Activated CD4-positive, alpha-beta T cell treated with anti-CD3 and anti-CD28 coated beads, Interleukin-10, Interleukin-2, amounts not matched to agents 100 ng/mL and 50 ng/mL, durations not matched to agents 16 hours and 8 hours (primary cell): ENCODE measurements at regions not wholly inside any gene's neighbourhood (a gene's known extent, or its start where the extent isn't known, plus 50 kb on each side); places are given as distances from the start of the nearest gene placed in this dataset.

ENCODE experiments used
- DNase-seq: peaks from one replicate; pipeline ENCODE4 v3.0.0-alpha.2; 2020

DNA sequence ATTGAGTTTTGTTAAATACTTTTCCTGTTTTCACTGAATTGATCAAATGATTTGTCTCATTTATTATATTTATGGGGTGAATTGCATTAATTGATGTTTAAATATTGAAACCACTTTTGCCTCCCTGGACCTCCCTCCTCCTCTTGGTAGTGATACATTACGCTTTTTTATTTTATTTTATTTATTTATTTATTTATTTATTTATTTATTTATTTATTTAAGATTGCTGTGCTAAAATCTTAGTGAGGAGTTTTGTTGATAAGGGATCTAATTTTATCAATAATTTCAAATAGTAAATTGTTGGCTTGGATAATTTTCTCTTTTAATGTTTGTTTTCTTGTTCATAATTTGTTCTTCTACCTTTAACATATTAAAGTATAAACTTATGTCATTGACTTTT is 1281.0 kb upstream of the NXPH2 start:
- DNase-seq = no peak

GRCh38 chr2:140057928-140058327 is 1277.7 kb upstream of the NXPH2 start:
- DNase-seq = no peak

GRCh38 chr2:140041811-140042210 is 1261.6 kb upstream of the NXPH2 start:
- no peak for DNase-seq

DNA sequence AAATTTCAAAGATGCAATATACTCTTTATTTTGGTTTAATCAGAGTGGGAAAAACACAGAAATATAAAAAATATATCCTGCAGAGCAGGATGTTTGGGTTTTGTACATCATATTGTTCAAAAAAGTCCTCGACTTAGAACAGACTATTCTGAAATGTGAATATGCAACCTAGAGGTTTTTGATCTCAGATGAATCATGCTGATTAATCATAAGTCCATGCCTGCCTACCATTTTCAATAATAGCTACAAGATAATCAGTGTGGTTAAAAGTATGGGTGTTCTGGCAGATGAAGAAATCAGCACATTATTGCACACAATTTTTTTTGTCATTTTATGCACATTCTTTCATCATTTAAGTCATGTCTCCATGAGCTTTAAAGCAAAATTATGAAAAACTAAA is 1261.0 kb upstream of the NXPH2 start:
- no peak for DNase-seq

DNA sequence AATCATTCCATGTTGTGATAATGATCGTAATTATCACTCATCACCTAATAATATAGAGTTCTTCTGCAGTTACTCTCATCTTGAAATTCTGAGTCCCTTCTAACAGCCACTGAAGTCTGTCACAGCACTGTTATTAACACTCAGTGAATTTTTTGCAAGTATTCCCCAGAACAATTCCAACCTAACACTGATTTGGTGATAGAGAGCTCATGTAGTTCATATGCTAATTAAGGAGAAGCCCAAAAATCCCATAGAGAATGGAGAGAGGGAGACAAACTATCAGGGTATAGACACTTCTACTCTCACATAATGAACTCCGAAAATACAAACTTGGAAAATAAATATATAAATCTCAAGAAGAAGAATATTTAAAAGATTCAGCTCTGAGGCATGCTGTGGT is 1253.4 kb upstream of the NXPH2 start:
- DNase-seq = no peak

DNA sequence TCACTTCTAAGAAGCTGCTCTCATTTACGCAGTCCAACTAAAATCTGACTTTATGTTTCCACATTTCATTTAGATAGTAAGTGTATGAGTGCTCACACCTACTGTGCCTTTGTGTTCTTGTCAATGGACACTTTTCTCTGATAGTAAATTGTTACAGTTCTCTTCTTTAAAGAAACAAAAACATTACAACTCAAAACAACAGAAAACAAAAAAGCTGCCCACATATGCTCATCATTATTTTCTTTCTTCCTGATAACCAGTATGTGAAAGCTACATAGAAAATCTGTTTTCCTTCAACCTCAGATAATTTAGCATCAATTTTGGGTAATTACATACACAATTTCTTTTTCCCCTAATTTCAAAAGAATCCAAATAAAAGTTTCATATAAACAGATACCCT is 1247.8 kb upstream of the NXPH2 start:
- DNase-seq = no peak

DNA sequence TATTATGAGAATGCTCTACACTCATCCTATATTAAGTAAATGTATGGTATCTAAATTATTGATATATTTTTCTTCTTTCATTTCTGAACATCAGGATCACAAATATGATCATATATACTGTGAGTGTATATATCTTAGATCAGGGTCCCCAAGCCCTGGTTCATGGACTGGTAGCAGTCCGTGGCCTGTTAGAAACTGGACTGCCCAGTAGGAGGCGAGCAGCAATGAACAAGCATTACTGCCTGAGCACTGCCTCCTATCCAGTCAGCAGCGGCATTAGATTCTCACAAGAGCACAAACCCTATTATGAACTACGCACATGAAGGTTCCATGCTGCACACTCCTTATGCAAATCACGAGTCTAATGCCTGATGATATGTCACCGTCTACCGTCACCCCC is 1247.1 kb upstream of the NXPH2 start:
- no peak for DNase-seq

DNA sequence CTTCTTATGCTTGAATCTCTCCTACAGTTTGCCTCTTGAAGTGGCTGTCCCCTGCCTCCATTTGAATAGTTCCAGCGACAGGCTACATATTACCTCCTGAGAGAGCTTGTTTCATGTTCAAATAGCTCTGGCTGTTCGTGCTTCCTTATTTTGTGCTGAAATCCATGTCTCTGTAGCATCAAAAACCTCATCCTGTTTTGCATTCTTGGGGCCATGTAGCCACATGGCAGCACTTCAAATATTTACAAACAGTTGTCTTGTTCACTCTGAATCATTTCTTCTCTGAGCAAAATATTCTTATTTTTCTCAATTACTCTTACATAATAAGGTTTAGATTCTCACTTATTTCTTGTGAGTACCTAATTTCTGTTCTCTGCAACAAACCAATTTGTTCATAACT is 1243.1 kb upstream of the NXPH2 start:
- DNase-seq = no peak

- no peak for DNase-seq
These were observed 1238.4 kb upstream of the NXPH2 start for GRCh38 chr2:140018541-140018940.

GRCh38 chr2:140014204-140014546 is 1234.0 kb upstream of the NXPH2 start:
- DNase-seq = no peak

DNA sequence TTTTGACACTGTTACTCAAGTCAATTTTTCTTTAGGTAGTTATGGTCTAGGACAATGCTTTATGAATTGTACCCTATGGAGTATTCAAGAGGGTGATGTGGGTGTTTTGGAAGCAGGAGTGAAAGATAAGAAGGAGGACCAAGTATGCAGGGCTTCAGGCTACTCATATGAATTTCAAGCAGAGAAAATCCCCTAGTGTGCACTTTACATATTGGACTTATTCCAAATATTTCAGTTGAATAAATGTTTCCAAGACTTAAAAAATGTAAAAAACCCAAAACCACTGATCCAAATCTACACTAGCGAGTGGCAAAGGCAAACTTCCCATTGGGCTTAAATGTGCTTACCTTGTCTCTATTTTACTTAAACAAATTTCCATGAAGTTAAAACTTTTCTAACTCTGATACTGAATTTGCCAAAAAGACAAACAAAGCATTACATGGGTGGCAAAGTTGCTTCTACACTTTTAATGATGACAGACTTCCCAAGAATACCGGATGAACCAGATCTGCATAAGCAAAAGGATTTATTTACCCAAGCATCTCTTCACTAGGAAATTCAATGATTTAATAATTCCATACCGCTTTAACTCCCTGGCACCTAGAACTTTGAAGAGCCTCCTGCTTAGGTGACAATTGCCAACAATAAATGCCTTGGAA is 1233.5 kb upstream of the NXPH2 start:
- no peak for DNase-seq

DNA sequence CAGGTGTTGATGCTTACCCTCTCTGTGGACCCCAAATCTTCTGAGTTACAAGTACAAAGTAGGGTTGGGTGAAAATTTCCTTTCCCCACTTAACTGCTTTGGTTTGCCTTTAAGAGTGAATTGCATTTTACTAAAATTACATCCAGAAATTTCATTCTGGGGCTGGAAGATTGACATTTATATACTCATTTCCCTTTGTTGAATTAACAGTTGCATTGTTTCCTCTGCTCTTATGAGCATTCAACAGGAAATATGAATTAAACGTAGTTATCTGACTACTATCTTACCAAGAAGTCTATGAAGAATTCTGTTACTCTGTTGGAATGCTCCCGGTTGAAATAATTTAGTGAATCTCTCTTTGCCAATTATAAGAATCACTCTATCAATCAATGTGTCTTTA is 1231.1 kb upstream of the NXPH2 start:
- no peak for DNase-seq

GRCh38 chr2:140002110-140002509 is 1221.9 kb upstream of the NXPH2 start:
- DNase-seq = no peak

DNA sequence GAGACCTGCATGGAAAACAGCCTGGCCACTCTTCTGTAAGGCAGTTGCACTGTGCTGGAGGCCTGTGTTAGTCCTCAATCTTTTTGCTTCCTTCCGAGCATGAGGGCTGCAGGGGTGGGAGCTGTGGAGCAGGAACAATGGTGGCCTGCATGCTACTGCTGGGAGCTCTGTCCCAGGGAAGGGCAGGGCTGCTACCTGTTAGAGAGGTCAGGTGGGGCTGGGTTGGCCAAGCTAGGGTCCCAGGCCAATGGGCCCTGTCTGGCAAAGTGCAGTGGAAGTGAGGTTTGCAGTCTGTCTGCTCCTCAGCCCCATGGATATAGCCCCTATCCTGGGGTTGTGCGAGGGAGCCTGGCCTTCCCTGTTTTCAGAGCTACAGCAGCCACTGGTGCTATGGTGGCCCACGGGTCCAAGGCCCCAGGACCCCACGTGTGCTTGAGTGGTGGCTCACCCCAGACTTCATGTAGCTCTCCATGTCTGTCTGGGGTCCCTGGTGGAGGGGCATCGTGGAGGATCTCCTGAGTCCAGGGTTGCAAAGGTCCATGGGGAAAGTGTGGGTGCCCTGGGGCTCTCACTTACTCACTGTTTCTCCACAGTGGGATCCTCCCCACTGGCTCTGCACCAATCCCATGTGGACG is 1212.6 kb upstream of the NXPH2 start:
- no peak for DNase-seq

- DNase-seq = no peak
These were observed 1211.9 kb upstream of the NXPH2 start for GRCh38 chr2:139992078-139992477.

- DNase-seq = no peak
These were observed 1210.6 kb upstream of the NXPH2 start for GRCh38 chr2:139990646-139991335.

GRCh38 chr2:139969323-139969722 is 1189.1 kb upstream of the NXPH2 start:
- no peak for DNase-seq

DNA sequence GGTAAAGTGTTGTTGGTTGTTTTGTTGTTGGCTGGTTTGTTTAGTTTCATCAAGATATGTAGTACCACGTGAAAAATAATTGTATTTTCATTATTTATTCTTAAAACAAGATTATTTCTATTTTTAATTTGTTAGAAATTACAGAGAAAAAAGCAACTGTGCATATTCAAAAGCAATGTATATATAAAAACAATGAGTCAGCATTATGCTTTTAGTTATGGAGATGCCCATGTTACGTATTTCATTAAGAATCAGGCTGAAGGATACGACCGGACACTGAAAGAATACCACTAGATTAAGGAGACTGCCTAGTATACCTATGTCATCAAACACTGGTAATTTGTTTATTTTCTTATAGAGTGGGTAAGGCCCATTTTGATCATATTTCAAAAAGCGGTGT is 1188.4 kb upstream of the NXPH2 start:
- no peak for DNase-seq

GRCh38 chr2:139967665-139968064 is 1187.5 kb upstream of the NXPH2 start:
- DNase-seq = no peak

GRCh38 chr2:139964721-139965440 is 1184.7 kb upstream of the NXPH2 start:
- DNase-seq = no peak

DNA sequence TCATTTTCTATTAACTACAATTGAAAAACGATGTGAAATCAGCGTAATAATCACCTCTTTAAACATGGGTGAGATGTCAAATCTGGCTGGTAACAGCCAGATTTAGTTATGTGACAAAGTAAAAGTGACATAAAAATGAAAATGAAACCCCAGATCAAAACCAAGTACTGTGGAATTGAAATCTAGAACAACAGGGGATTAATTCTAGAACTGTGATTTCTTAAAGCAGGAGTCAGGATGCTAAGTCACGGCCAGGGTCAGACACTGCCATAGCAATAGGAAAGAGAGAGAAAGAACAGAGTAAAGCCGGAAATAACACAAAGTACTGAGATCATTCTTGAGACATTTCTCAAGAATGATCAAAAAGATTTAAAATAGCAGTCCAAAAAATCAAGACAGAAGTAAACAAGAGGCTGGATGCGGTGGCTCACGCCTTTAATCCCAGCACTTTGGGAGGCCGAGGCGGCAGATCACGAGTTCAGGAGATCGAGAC is 1183.7 kb upstream of the NXPH2 start:
- DNase-seq = no peak

DNA sequence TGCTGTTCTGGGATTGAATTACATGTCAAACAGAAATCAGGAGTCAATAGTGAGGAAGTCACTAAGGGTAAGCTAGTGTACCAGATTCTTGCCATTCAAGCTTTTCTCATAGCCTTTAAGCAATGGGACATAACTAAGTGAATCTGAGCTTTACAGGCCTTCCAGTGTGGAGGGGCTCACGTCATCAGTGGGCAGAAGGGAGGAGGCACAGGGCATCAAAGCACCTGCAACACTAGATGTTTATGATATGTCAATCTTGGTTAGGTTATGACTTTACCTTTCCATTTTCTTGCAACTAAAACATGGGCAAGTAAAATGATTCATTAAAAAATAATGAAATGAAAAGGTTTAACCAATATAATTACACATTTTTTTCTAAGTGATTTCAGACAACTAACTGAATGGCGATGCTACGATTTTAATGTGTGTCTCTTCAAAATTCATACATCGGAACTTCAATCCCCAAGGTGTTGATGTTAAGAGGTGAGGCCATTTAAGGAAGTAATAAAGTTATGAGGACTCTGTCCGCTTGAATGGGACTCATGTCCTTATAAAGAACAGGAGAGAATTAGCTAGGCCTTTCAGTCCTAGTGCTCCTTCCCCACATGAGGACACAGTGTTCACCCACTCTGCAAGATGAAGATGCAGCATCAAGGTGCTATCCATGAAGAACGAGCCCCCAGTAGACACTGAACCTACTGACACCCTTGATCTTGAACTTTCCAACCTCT is 1169.2 kb upstream of the NXPH2 start:
- no peak for DNase-seq

DNA sequence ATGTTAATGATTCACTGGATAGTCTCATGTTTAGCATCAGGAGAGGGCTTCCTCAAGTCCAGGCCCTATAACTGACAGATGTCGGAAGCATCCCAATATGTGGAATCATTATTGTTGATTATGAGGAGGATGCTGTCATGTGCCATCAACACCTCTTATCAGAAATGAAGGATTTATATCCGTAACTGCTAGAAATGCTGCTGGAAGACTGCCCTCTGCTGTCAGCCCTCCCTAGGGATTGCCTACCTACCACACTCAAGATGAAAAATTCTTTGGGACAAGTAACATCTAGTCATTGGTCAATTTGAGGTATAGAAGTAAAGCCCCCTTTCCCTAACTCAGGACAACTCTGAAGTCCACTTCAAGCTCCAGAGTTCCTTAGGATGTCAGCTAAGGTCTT is 1166.5 kb upstream of the NXPH2 start:
- no peak for DNase-seq
